ENCODE measurements at regions not wholly inside any gene's neighbourhood (a gene's known extent, or its start where the extent isn't known, plus 50 kb on each side); places are given as distances from the start of the nearest gene placed in this dataset.

DNA sequence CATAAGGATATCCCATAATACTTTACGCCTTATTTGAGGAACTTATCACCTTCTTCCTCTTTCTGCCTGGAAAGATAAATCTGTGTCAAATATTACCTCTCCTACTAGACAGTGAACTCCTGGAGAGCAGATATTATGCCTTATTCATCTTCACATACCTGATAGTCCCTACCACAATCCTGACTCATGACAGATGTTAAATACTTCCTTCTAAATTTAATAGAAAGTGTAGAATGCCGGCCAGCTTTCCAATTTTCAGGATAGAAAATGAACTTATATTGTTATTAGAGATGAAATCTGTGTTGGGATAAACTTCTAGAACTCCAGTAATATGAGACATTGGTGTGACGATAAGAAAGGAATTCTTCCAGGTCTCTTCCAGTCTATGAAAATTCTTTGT lies 89.0 kb downstream of the GCNT4 start:
- no peak for TF ChIP-seq EP300 (IDR thresholded peaks at IDR 0.05)
- TF ChIP-seq, protein P1, sequence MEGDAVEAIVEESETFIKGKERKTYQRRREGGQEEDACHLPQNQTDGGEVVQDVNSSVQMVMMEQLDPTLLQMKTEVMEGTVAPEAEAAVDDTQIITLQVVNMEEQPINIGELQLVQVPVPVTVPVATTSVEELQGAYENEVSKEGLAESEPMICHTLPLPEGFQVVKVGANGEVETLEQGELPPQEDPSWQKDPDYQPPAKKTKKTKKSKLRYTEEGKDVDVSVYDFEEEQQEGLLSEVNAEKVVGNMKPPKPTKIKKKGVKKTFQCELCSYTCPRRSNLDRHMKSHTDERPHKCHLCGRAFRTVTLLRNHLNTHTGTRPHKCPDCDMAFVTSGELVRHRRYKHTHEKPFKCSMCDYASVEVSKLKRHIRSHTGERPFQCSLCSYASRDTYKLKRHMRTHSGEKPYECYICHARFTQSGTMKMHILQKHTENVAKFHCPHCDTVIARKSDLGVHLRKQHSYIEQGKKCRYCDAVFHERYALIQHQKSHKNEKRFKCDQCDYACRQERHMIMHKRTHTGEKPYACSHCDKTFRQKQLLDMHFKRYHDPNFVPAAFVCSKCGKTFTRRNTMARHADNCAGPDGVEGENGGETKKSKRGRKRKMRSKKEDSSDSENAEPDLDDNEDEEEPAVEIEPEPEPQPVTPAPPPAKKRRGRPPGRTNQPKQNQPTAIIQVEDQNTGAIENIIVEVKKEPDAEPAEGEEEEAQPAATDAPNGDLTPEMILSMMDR (IDR thresholded peaks at IDR 0.05), result no peak

All from esophagus muscularis mucosa (tissue), 3 donors.